GM19239 (cell line): ENCODE measurements at regions not wholly inside any gene's neighbourhood (a gene's known extent, or its start where the extent isn't known, plus 50 kb on each side); places are given as distances from the start of the nearest gene placed in this dataset.

Source experiments
- DNase-seq: peaks from one replicate; pipeline ENCODE4 v3.0.0; 2011; ENCODE audit warnings: low spot score; ENCODE audit not compliant: insufficient read length
- FAIRE-seq: peaks from 2 replicates; lab custom pipeline; 2011; peaks lifted over from hg19 to GRCh38; lab: Jason Lieb, UNC

- no peak for FAIRE-seq
- no peak for DNase-seq
Measured at GRCh38 chr1:58316141-58316540, 230.4 kb downstream of the OMA1 start.

GRCh38 chr1:58312971-58313563, 233.5 kb downstream of the OMA1 start:
- DNase-seq (no peak), FAIRE-seq (no peak)

- no peak for FAIRE-seq
- no peak for DNase-seq
Measured at GRCh38 chr1:58312461-58312860, 234.1 kb downstream of the OMA1 start.

- FAIRE-seq (no peak), DNase-seq (no peak)
Measured at GRCh38 chr1:58310881-58311280, 235.6 kb downstream of the OMA1 start.

GRCh38 chr1:58310469-58310868, 236.1 kb downstream of the OMA1 start:
- FAIRE-seq = no peak
- no peak for DNase-seq

GRCh38 chr1:58308206-58308605, 238.3 kb downstream of the OMA1 start:
- FAIRE-seq = no peak
- no peak for DNase-seq

GRCh38 chr1:58307431-58307830, 239.1 kb downstream of the OMA1 start:
- DNase-seq = no peak
- FAIRE-seq = no peak

GRCh38 chr1:58305622-58306021, 240.9 kb downstream of the OMA1 start:
- no peak for DNase-seq
- FAIRE-seq = no peak

- DNase-seq (no peak), FAIRE-seq (no peak)
Measured at GRCh38 chr1:58304346-58304975, 242.1 kb downstream of the OMA1 start.

GRCh38 chr1:58303841-58304240, 242.7 kb downstream of the OMA1 start:
- DNase-seq (no peak), FAIRE-seq (no peak)

GRCh38 chr1:58293388-58293787, 253.1 kb downstream of the OMA1 start:
- FAIRE-seq (no peak), DNase-seq (no peak)

- FAIRE-seq (no peak), DNase-seq (no peak)
Measured at GRCh38 chr1:58290685-58291372, 255.7 kb downstream of the OMA1 start.

- DNase-seq (no peak), FAIRE-seq (no peak)
Measured at GRCh38 chr1:58288624-58289142, 257.8 kb downstream of the OMA1 start.

GRCh38 chr1:58287894-58288623, 258.5 kb downstream of the OMA1 start:
- FAIRE-seq (no peak), DNase-seq (no peak)

GRCh38 chr1:58284225-58284510, 262.4 kb downstream of the OMA1 start:
- DNase-seq = no peak
- no peak for FAIRE-seq

GRCh38 chr1:58283388-58284224, 262.9 kb downstream of the OMA1 start:
- FAIRE-seq = no peak
- no peak for DNase-seq

GRCh38 chr1:58282623-58283387, 263.7 kb downstream of the OMA1 start:
- FAIRE-seq (no peak), DNase-seq (no peak)

- DNase-seq (no peak), FAIRE-seq (no peak)
Measured at GRCh38 chr1:58266242-58266641, 280.3 kb downstream of the OMA1 start.

- FAIRE-seq (no peak), DNase-seq (no peak)
Measured at GRCh38 chr1:58264462-58264861, 282.1 kb downstream of the OMA1 start.
